Brain microvascular endothelial cell (primary cell): ENCODE measurements at regions not wholly inside any gene's neighbourhood (a gene's known extent, or its start where the extent isn't known, plus 50 kb on each side); places are given as distances from the start of the nearest gene placed in this dataset.

Source experiments
- DNase-seq: peaks from one replicate; pipeline ENCODE4 v3.0.0-alpha.2; 2020
- H3K27ac ChIP-seq: fragments of 250-450 bp; sonication (Bioruptor Pico); 2 replicates; pipeline ENCODE4 v1.5.1; 2020; ENCODE audit warnings: mild to moderate bottlenecking, moderate library complexity
- H3K27me3 ChIP-seq: fragments of 250-450 bp; sonication (Bioruptor Pico); replicated peaks from 2 replicates; pipeline ENCODE4 v1.5.1; 2020; ENCODE audit warnings: mild to moderate bottlenecking
- H3K36me3 ChIP-seq: fragments of 250-450 bp; sonication (Bioruptor Pico); replicated peaks from 2 replicates; pipeline ENCODE4 v1.5.1; 2020; ENCODE audit warnings: mild to moderate bottlenecking
- H3K4me3 ChIP-seq: 2 replicates; pipeline ENCODE4 v1.5.1; 2011; ENCODE audit warnings: low read depth, mild to moderate bottlenecking, control low read depth, low read length, moderate library complexity
- CTCF ChIP-seq: IDR thresholded peaks from 2 replicates; pipeline ENCODE4 v1.5.1; 2011; ENCODE audit warnings: low read depth, mild to moderate bottlenecking, moderate library complexity, low read length, control low read depth, inconsistent platforms; ENCODE audit errors: missing control alignments
- in situ Hi-C: cut with HindIII; loops from 2 replicates; pipeline ENCODE4 v1.10.0; 2017; ENCODE audit warnings: low sequenced_read_pairs, low pct_ligation_motif_present

GRCh38 chr2:194090251-194090905, 1566.6 kb upstream of the SLC39A10 start:
- TF ChIP-seq CTCF, result no peak
- no peak overlapping the region for H3K27ac ChIP-seq
- H3K4me3 ChIP-seq, result no peak overlapping the region
- in situ Hi-C loops, result no loop called here
- H3K36me3 ChIP-seq, result no peaks in the 10 kb centered on the region
- DNase-seq, result no peak
- H3K27me3 ChIP-seq, result no peaks in the 10 kb centered on the region

- no peaks in the 10 kb centered on the region for H3K27me3 ChIP-seq
- no peak overlapping the region for H3K27ac ChIP-seq
- no peak for DNase-seq
- in situ Hi-C loops, result no loop called here
- no peak for TF ChIP-seq CTCF
- no peak overlapping the region for H3K4me3 ChIP-seq
- no peaks in the 10 kb centered on the region for H3K36me3 ChIP-seq
Observed at GRCh38 chr2:194087089-194087958, 1569.7 kb upstream of the SLC39A10 start.

DNA sequence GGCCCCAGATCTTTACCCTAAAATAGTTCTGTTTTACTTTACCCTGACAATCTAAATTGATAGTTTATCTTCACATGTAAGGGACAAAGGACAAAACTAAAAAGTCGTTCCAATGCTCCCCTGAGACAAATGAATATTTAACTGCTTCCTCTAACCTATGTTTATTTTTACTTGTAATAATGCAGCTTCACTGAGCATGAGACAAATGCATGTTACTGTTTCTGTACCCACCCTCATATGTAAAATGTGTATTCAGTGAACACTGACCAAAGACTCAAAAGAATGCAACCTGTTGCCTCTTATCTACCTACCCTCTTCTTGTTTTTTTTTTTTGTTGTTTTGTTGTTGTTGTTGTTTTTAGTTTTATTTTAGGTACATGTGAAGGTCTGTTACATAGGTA, 1570.9 kb upstream of the SLC39A10 start:
- no peak for TF ChIP-seq CTCF
- in situ Hi-C loops, result no loop called here

DNA sequence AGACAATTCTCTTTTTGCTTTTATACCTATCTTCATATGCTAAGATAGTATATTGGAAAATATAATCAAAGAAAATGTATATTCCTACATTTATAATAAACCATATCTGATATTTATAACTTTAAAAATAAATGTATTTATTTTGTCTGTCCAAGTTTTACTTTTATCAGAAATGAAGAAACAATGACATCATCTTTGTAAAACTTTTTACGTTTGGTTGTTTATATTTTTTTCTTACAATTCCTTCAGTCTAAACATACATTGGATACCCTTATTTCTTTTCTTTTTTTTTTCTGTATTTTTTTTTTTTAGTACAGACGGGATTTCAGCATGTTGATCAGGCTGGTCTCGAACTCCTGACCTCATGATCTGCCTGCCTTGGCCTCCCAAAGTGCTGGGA, 1577.0 kb upstream of the SLC39A10 start:
- Histone ChIP-seq H3K36me3 (no peaks in the 10 kb centered on the region), H3K27ac (no peak overlapping the region), H3K4me3 (no peak overlapping the region), H3K27me3 (no peaks in the 10 kb centered on the region)
- no peak for DNase-seq
- in situ Hi-C loops, result no loop called here
- no peak for TF ChIP-seq CTCF

More for the DNA sequence above, 1570.9 kb upstream of the SLC39A10 start:
- H3K4me3 ChIP-seq, result no peak overlapping the region
- H3K36me3 ChIP-seq, result no peaks in the 10 kb centered on the region
- DNase-seq, result no peak
- no peaks in the 10 kb centered on the region for H3K27me3 ChIP-seq
- H3K27ac ChIP-seq, result no peak overlapping the region

GRCh38 chr2:194077366-194077765, 1579.7 kb upstream of the SLC39A10 start:
- Histone ChIP-seq H3K27ac (no peak overlapping the region), H3K4me3 (no peak overlapping the region), H3K27me3 (no peaks in the 10 kb centered on the region), H3K36me3 (no peaks in the 10 kb centered on the region)
- no peak for DNase-seq
- in situ Hi-C loops, result no loop called here
- TF ChIP-seq CTCF, result no peak
